Heart left ventricle (tissue), 16 donors: ENCODE measurements at regions not wholly inside any gene's neighbourhood (a gene's known extent, or its start where the extent isn't known, plus 50 kb on each side); places are given as distances from the start of the nearest gene placed in this dataset.
"Not testable (repeated sequence)": the region's sequence is repeated elsewhere in the genome, so short reads cannot be mapped to it uniquely, and the experiment has no call there.

Source experiments
- ATAC-seq, 4 donors: fragments of 200-7000 bp; cut with Tn5 transposase; one replicate each; pipeline ENCODE4 v1.9.1; 2020 to 2022; ENCODE audit warnings: moderate library complexity in 4 of 4, mild to moderate bottlenecking in 3 of 4, moderate number of reproducible peaks in 1 of 4
- DNase-seq, 5 donors: peaks; one replicate each; pipeline ENCODE4 v3.0.0-alpha.2; 2020
- H3K27ac ChIP-seq, 12 donors: fragments of 200-600 bp; sonication (generic) in 4 of 12; one replicate each; pipeline versions ENCODE4 v1.5.0 to v1.8.0; 2016 to 2022; ENCODE audit warnings: mild to moderate bottlenecking in 2 of 12
- H3K27me3 ChIP-seq, 9 donors: fragments of 200-600 bp; sonication (generic) in 2 of 9; one replicate each; pipeline versions ENCODE4 v1.5.1 to v1.8.0; 2016 to 2022; ENCODE audit warnings: mild to moderate bottlenecking in 3 of 9
- H3K36me3 ChIP-seq, 9 donors: fragments of 200-600 bp; sonication (generic) in 2 of 9; one replicate each; pipeline versions ENCODE4 v1.5.0 to v1.8.0; 2018 to 2022; ENCODE audit warnings: mild to moderate bottlenecking in 2 of 9
- H3K4me1 ChIP-seq, 12 donors: fragments of 200-600 bp; sonication (generic) in 4 of 12; one replicate each; pipeline versions ENCODE4 v1.5.0 to v1.8.0; 2016 to 2022; ENCODE audit warnings: mild to moderate bottlenecking in 3 of 12
- H3K4me3 ChIP-seq, 12 donors: fragments of 200-600 bp; sonication (generic) in 4 of 12; one replicate each; pipeline versions ENCODE4 v1.5.0 to v1.8.0; 2017 to 2022; ENCODE audit warnings: mild to moderate bottlenecking in 9 of 12, moderate library complexity in 4 of 12
- H3K9me3 ChIP-seq, 12 donors: fragments of 200-600 bp; sonication (generic) in 4 of 12; one replicate each; pipeline versions ENCODE4 v1.5.0 to v1.8.0; 2016 to 2022; ENCODE audit warnings: mild to moderate bottlenecking in 1 of 12
- CTCF ChIP-seq, 12 donors: fragments of 200-600 bp; sonication (generic) in 4 of 12; IDR thresholded peaks; one replicate each; pipeline versions ENCODE4 v1.5.0 to v1.8.0; 2018 to 2022; ENCODE audit warnings: antibody characterized with exemption in 12 of 12, mild to moderate bottlenecking in 5 of 12
- POLR2A ChIP-seq, 2 donors: fragments of 450-650 bp; IDR thresholded peaks; one replicate each; pipeline ENCODE4 v1.6.1; 2017; ENCODE audit warnings: antibody characterized with exemption in 2 of 2, mild to moderate bottlenecking in 2 of 2, moderate library complexity in 2 of 2
- WGBS, 4 donors: extraction: QIAGEN DNeasy Blood & Tissue Kit in 2 of 4; methylation state at CpG; one replicate each; pipeline versions ENCODE4 v1.1.5 to v1.1.7; 2013 to 2018; 5-methylcytosine and 5-hydroxymethylcytosine counted together
- intact Hi-C, 10 donors: fragments of 100-400 bp; cut with DNase I; formaldehyde crosslinking; loops; one replicate each; pipeline versions ENCODE4 v1.11.1 to v1.14.2; 2022
- donor health status: ischemic (EF 13 %, LVEDD 7.1; RV severe dilation, severe dysfunction).
- donor health status: healthy with polysubstance abuse.
- donor health status: DM: no; HTN: yes; CAD: no.
- donor health status: DM: no; HTN: no; CAD: no.
- donor health status: ischemic (EF 25% LVEDD 6.9; RV normal size, moderate dysfunction).
- donor health status: ischemic (EF 25% LVEDD 5.7; RV mildly dilated, moderate dysfunction).
- donor health status: healthy.
- donor health status: DM: yes; HTN: yes; CAD: no.
- donor health status: ischemic (EF 35%, LVEDD 5.7; RV mildly dilated, moderate dysfunction).
- donor health status: nonischemic (EF 11% LVEDD 7.7; RV severe dilation, severe dysfunction).
- donor health status: DM: yes; HTN: yes; CAD: no.
- donor health status: PGD.
- donor health status: ischemic (EF 29% LVEDD 5.4; RV normal size, mild dysfunction).
- donor health status: nonischemic (EF 23%, LVEDD 6.1; RV moderate dilation, normal function).

GRCh38 chr4:45467157-45467556, 656.7 kb downstream of the GABRG1 start:
- H3K27me3 ChIP-seq: no peaks in the 10 kb centered on the region
- intact Hi-C loops: no loop called here
- H3K9me3 ChIP-seq: peaks cover 0 to 4% (median 0%) of the 10 kb centered on the region in 12 donors
- H3K36me3 ChIP-seq: no peaks in the 10 kb centered on the region
- no peak overlapping the region for H3K4me3 ChIP-seq
- WGBS, 4 donors: 84 to 91% (median 85%) methylated on average over 4 of the region's 4 CpGs
- H3K27ac ChIP-seq: no peak overlapping the region
- DNase-seq: no peak
- no peak for TF ChIP-seq CTCF (IDR thresholded peaks at IDR 0.05)
- TF ChIP-seq POLR2A (IDR thresholded peaks at IDR 0.05): no peak
- H3K4me1 ChIP-seq: no peaks in the 10 kb centered on the region
- no peak for ATAC-seq

- 81 to 89% (median 84%) methylated on average over 4 of the region's 4 CpGs for WGBS, 4 donors
- H3K27ac ChIP-seq, H3K4me3 ChIP-seq, intact Hi-C loops, H3K36me3 ChIP-seq, H3K4me1 ChIP-seq, ATAC-seq, H3K27me3 ChIP-seq: not testable (repeated sequence)
- DNase-seq: peak in 1 of 5 donors; percentile 4
- peaks cover 0 to 18% (median 0%) of the 10 kb centered on the region in 12 donors for H3K9me3 ChIP-seq
These were observed 663.7 kb downstream of the GABRG1 start for GRCh38 chr4:45460157-45460556.

DNA sequence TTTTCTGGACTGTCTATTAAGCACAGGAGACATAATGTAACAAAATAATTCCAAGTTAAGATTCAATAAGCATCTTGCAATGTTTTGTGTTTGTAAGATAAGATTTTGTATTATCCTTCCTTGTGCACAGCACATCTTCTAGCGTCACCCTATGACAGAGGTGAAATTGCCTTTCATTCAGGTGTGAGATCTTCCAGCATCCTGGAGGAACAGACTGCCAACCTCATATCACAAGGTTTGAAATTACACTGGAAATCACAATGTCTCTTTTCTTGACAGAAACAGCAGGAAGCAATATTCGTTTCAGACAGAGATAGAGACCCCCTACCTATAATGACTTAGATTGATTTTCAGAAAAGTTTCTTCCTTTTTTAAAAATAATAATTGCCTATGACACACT, 668.6 kb downstream of the GABRG1 start:
- Histone ChIP-seq H3K27me3 (no peaks in the 10 kb centered on the region), H3K36me3 (no peaks in the 10 kb centered on the region), H3K9me3 (peaks cover 0 to 8% (median 0%) of the 10 kb centered on the region in 12 donors), H3K4me3 (no peak overlapping the region), H3K4me1 (no peaks in the 10 kb centered on the region), H3K27ac (no peak overlapping the region)
- TF ChIP-seq CTCF (IDR thresholded peaks at IDR 0.05) (no peak), POLR2A (IDR thresholded peaks at IDR 0.05) (no peak)
- intact Hi-C loops: loop anchor here in 3 of 10 donors (10.0 kb wide), 2 partner anchors 690 to 820 kb away; no protein-coding TSS in a partner anchor
- DNase-seq (no peak), ATAC-seq (no peak)
- WGBS, 4 donors: 67 to 77% (median 73%) methylated on average over 2 of the region's 2 CpGs

GRCh38 chr4:45453258-45453853, 670.5 kb downstream of the GABRG1 start:
- intact Hi-C loops: loop anchor here in 9 of 10 donors (2.0 to 10.0 kb wide), 4 partner anchors 689 to 821 kb away; no protein-coding TSS in a partner anchor

More at GRCh38 chr4:45453258-45453853, 670.5 kb downstream of the GABRG1 start:
- no peak for DNase-seq
- no peak for TF ChIP-seq POLR2A (IDR thresholded peaks at IDR 0.05)
- TF ChIP-seq CTCF (IDR thresholded peaks at IDR 0.05): peak; percentile 21 to 57 (median 40)
- 23 to 29% (median 28%) methylated on average over 5 of the region's 5 CpGs for WGBS, 4 donors
- no peak overlapping the region for H3K4me3 ChIP-seq
- peak in 3 of 4 donors; percentile 58 to 75 (median 67) for ATAC-seq
- H3K9me3 ChIP-seq: no peaks in the 10 kb centered on the region
- H3K36me3 ChIP-seq: no peaks in the 10 kb centered on the region
- H3K27ac ChIP-seq: no peak overlapping the region
- H3K27me3 ChIP-seq: no peaks in the 10 kb centered on the region
- no peaks in the 10 kb centered on the region for H3K4me1 ChIP-seq
